HG02571 (cell line): ENCODE measurements at regions not wholly inside any gene's neighbourhood (a gene's known extent, or its start where the extent isn't known, plus 50 kb on each side); places are given as distances from the start of the nearest gene placed in this dataset.

Experiments
- ATAC-seq: cut with Tn5 transposase; IDR thresholded peaks from one replicate; pipeline ENCODE4 v1.9.1; 2021; ENCODE audit warnings: mild to moderate bottlenecking, moderate library complexity; ENCODE audit not compliant: unreplicated experiment

DNA sequence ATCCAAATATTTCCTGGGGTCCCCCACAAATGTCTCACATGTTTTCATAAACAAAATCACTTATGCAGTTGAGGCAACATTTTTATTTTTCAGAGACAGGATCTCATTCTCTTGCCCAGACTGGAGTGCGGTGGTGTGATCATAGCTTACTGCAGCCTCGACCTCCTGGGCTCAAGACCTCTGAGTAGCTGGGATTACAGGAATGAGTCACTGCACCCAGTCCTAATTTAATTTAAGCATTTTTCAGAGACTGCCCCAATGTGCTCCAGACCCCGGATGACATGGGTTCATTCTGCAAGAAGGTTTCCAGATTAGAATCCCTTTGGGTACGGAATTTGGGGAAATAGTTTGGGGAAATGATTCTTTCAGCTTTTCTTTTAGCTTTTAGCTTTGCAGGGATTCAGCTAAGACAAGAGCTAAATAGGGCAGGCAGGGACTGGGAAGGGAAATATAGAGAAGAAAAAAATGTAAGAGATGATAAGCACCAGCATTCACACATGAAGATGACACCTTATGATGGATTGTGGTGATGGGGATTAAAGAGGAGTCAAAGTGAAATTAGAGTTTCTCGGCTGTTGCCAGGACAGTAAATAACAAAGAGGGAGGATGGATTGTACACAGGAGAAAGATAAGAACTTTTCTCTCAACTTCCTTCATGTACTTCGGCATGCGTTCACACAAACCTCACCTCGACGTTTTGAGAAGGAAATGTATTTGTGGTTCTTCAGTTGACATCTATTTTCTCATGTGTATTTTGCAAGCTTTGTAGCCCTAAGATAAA, 169.4 kb upstream of the TAB2 start:
- ATAC-seq = no peak

GRCh38 chr6:149149653-149150052, 167.9 kb upstream of the TAB2 start:
- no peak for ATAC-seq

GRCh38 chr6:149150301-149150700, 167.2 kb upstream of the TAB2 start:
- ATAC-seq = no peak

DNA sequence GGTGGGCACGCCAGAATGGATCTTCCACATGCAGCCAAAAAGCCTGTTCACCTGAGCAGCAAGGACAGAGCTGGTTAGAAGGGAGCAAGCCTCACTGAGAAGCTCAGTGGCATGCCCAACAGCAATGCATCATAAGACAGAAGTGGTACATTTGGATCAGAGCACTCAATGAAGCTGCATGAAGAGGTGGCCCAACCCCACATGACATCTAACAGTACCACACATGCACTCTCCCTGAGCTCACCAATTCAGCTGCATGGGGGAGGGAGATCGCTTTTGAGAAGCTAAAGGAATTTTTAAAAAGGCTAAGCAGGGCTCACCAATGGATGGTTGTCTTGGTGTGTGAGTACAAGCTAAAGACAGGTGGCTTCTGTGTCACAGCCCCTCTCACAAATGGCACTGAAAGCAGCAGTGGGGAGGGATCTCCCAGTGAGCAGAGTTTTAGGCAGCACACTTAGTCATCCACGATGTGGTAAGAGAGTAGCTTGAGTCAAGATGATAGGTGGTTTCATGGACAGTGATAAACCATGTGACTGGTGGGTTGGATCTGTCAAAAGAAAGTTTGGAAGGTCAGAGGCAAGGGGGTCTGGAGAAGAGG, 166.6 kb upstream of the TAB2 start:
- ATAC-seq = no peak

DNA sequence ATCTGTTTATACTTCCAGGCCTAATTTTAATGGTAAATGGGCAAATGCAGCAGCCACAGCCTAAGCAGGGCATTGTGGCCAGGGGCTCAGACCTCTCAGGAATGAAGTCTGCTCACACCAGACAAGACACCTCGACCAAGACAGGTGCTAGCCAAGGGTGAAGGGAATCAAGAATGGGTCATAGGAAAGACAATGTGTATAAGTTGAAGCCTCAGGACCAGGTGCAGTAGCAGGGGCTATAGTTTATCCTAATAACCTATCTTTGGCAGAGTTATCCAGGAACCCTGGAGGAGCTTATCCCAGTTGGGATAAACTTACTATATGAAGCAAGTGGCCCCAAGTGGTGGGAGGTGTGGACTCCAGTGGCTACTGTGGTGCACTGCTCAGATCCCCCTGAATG, 165.0 kb upstream of the TAB2 start:
- no peak for ATAC-seq

DNA sequence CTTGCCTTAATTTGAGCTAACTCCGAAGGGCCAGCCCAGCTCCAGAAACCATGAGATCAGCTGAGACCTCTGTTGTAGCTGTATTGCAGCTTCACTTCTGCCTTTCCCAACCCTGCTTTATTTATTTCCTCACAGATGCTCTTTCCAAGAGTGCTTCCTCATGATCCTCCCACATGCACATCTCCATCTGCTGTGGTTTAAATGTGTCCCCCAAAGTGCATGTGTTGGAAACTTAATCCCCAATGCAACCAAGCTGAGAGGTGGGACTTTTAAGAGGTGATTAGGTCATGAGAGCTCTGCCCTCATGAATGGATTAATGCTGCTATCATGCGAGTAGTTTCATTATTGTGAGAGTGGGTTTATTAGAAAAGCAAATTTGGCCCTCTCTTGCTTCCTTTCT, 164.4 kb upstream of the TAB2 start:
- ATAC-seq = no peak

GRCh38 chr6:149153693-149154092, 163.8 kb upstream of the TAB2 start:
- no peak for ATAC-seq

DNA sequence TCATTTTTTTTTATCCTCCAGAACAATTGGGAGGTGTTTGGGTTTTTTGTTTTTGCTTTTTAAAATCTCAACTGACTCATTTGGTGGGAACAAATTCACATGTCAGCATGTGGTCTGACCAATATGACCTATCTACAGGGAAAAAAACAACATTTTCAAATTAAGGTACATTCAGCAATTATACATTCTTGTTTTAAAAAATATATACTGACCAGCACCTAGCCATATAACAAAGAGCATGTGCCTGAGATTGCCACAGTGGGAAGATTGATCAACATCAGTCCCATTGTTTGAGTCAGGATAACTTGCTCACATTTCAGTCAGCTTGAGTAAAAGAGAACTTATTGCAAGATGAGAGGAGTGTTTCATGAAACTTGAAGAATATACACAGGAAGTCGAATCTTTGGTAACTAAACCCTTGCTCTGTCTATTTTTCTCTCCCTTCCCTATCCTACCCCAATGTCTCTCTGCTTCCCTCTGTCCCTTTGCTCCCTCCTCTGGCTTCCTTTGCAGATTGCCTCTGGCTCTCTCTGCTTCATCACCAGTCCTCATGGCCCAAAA, 163.2 kb upstream of the TAB2 start:
- no peak for ATAC-seq

DNA sequence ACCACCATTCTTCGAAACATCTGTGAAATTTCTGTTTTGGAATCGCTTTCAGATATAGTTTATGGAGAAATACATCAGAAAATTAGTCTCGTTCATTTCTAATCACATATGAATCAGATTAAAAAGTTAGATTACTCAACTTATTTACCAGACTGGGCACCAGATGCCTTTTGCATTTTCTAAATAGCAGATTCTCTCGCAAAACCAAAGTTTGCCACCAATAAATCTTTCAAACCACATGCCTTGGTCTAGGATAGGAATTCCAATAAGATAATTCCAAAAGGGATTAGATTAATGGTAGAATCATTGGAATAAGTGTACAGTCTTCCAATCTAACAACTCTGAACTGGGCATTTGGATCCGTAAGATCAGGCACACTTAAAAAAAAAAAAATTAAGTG, 160.4 kb upstream of the TAB2 start:
- ATAC-seq = no peak

GRCh38 chr6:149158076-149158475, 159.4 kb upstream of the TAB2 start:
- no peak for ATAC-seq

- no peak for ATAC-seq
Observed at GRCh38 chr6:149160943-149161342, 156.6 kb upstream of the TAB2 start.

DNA sequence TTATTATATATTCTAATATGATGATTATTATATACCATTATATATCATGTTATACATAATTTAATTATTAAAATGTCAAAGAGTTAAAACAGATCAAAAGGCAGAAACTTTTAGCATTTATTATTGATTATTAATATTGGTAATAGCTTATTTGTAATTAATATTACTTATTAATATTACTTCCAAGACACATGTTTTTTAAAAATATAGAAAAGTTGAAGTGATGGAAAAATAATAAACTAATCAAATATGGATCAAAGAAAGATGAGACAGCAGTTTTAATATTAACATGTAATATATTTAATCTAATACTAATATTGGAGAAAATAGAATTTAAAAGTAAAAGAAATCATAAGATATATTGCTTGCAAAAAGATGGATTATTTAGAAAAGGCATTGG, 154.6 kb upstream of the TAB2 start:
- no peak for ATAC-seq

DNA sequence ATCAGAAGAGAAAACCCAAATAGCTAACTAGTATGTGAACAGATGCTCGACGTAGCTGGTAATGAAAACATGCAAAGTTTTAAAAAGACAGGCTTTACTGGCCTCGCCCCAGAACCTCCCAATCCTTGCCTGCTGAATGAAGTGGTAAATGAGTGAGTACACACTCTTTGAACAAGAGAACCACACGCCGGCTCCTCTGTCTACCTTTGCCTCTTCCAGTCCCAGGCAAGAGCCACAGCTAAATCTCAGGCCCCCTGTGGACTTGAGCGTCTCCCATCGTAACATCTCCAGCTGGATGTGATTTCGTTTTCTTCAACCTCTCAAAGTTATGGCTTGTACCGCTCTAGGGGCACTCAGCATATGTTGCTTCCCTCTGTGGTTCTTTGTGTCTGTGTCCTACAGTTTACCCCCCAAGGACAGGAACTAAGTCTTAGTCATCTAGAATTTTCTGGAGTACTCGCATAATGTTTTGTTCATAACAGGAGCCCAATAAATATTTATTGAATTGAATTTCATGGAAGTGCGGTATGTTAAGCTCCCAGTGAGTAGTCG, 153.2 kb upstream of the TAB2 start:
- ATAC-seq = no peak

- ATAC-seq = no peak
Observed at GRCh38 chr6:149166336-149166735, 151.2 kb upstream of the TAB2 start.

DNA sequence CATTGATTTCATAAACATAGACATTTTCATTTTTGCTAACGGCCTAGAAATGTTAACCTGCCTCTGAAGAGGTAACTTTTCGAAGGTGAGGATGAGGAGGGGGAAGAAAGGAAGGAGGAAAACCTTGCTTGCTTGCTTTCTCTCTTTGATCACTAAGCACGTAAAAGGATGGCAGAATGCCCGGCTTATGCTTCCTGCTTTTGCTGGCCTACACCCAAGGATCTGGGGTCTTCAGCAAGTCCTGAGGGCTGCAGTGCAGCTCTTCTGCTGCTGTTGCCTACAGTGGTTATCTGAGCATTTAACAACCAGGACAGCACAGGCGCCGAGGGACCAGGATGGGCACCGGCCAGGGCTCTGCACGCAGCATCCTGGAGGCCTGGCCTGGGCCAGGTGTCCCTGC, 150.8 kb upstream of the TAB2 start:
- ATAC-seq = no peak

GRCh38 chr6:149168968-149169367, 148.5 kb upstream of the TAB2 start:
- ATAC-seq = no peak

DNA sequence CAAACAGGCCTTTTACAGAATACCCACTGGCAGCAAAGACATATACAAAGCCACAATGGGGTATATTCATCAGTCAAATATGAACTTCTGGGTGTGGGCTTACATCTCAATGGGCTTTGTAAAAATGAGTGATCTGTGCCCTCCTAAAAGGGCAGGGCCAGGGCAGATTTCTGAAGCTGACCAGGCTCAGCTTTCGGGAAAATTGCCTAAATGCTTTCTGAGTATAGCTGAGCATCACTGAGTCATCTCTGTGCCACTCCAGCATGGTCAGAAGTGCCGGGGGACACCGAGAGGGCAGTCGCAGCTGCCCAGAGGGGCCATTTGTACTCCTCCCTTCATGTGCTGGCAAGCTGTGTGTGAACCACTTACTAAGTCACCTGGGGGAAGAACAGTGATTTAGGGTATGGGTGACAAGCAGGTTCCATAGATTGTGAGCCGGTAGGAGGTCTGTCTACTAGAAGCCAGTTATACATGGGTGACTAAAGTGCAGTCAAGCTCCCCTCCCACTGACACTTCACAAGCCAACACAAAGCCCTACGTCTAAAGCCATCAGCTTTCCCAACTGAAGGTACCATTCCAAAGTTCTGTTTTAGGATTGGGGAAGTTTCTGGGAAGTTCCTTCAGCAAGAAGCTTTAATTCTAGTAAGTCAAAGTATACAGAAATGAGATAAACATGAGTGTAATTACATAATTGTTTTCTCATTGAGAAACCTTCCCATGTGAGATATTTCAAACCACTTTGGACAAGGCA, 147.6 kb upstream of the TAB2 start:
- ATAC-seq = no peak

DNA sequence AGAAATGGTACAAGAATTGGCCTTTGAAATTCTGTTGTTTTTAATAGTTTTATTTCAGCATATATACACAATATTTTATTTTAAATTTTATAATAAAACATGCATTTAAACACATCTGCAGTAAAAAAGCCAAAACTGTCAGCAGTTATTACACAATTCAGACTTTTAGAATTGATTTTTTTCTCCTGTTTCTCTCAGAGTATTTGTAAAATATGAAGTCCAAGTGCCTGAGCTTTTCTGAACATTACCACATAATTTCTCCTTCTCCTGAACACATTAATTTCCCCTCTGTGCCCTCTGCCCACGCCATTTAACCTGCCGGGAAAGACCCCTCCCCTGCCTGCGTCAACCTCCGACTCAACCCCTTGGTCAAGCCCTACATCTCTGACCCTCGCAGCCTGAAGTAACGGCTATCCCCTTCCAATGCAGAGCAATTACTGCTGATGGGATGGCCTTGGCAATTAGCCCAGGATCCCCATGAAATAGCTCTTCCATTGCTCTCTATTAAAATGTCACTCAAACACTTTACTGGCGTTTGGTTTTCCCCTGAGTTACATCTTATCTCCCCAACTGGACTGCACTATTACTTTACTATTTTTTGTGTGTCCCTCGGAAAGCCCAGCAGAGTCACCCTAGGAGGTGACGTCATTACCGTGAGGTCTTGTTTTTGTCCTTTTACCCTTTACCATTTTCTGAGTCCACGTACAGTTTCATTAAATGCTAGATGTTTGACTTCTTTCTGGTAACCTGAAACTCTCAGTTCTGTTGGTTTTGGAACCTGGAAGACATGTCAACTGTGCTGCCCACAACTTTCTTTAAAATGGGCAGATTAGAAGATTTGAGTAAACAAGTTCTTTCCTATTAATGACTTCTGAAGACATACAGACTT, 146.7 kb upstream of the TAB2 start:
- ATAC-seq = no peak

DNA sequence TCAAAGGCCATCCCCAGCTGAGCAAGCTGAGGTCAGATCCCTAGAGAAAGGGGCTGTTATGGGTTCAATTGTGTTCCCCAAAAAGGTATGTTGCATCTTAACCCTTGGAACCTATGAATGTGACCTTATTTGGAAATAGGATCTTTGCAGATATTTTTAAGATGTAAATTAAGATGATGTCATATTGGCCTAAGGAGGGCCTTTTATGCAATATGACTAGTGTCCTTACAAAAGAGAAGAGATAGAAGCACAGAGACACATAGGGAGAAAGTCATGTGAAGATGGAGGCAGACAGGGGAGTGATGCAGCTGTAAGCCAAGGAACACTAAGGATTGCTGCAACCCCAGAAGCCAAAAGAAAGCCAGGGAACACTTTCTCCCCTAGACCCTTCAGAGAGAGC, 144.3 kb upstream of the TAB2 start:
- no peak for ATAC-seq

- no peak for ATAC-seq
Observed at GRCh38 chr6:149174962-149175361, 142.6 kb upstream of the TAB2 start.
